EL (cell line): ENCODE measurements at regions not wholly inside any gene's neighbourhood (a gene's known extent, or its start where the extent isn't known, plus 50 kb on each side); places are given as distances from the start of the nearest gene placed in this dataset.
A peak's percentile ranks its signal among the peaks of the same experiment; 100 is the strongest.
"Not testable (repeated sequence)": the region's sequence is repeated elsewhere in the genome, so short reads cannot be mapped to it uniquely, and the experiment has no call there.

Experiments
- DNase-seq: peaks from one replicate; pipeline ENCODE4 v3.0.0-alpha.2; 2016

DNA sequence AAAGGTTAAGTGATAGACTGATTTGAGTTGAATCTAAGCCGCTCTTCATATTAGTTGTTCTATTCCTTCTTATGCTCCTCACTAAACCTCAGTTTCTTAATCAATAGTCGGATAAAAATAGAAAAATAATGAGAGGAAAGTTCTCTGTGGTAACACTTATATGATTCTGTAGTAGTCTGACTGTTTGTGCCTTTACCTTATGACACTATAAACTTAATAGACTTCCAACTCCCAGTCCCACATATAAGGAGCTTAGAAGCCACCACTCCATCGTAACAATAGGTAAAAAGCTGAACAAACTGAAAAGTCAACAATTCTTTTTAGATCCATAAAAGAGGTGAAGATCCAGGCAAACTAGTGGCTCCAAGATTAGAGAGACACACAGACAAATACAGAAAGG lies 192.3 kb downstream of the SPDYE17 start:
- DNase-seq: not testable (repeated sequence)

- not testable (repeated sequence) for DNase-seq
Measured at GRCh38 chr7:76839214-76839613, 192.9 kb downstream of the SPDYE17 start.

DNA sequence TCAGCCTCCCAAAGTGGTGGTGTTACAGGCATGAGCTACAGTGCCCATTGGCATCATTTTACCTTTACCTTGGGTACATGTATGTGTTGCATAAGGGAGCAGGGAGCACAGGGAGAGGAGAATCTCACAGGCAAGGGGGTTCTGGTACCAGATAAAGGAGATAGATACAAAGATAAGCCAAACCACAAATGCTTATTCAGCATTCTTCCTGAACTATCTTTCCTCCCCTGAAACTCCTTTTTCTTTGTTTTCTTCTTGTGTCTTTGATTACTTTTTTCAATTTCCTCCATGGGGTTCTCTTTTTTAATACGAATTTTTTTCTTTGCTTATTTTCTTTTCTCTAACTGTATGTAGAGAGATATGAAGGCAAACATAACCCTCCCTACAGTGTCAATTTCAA lies 193.8 kb downstream of the SPDYE17 start:
- not testable (repeated sequence) for DNase-seq

DNA sequence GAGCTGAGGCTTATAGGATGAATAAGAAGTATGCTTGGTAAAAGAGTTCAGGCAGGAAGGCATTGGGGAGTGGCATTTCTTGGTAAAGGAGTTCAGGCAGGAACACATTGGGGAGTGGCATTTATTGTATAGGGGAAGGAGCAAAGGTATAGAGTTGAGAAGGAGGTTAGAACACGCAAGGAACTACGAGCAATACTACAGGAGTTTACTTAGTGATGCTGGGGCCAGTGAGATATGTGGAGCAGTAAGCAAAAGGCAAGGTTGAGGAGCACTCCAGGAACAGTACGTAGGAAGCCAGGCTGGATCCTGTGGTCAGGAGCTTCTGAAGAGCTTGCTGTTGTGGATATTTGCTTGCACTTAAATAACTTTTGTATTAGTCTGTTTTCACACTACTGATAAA lies 202.2 kb upstream of the POMZP3 start:
- not testable (repeated sequence) for DNase-seq

- not testable (repeated sequence) for DNase-seq
Measured at GRCh38 chr7:76826181-76826580, 199.1 kb upstream of the POMZP3 start.

GRCh38 chr7:76809856-76810255 lies 182.8 kb upstream of the POMZP3 start:
- not testable (repeated sequence) for DNase-seq

DNA sequence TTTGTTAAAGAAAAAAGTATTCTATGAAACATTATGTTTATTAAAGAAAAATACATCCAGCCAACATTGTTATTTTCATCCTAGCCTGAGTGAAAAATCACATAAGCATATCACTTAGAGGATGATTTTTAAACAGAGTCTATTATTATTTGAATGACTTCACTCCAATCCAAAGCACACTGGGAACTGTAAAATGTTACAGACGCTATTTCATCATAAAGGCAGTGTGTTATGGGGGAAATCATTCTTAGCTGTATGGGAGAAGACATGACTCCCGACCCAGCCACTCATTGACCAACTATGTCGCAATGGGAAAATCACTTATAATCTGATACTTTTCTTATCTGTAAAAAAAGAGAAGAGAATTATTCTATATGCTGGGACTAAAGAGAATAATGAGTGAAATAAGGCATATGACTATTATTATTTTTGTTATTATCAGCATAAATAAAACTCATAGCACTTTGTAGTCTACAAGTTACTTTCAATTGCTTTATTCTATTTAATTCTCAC lies 180.6 kb upstream of the POMZP3 start:
- DNase-seq: not testable (repeated sequence)

DNA sequence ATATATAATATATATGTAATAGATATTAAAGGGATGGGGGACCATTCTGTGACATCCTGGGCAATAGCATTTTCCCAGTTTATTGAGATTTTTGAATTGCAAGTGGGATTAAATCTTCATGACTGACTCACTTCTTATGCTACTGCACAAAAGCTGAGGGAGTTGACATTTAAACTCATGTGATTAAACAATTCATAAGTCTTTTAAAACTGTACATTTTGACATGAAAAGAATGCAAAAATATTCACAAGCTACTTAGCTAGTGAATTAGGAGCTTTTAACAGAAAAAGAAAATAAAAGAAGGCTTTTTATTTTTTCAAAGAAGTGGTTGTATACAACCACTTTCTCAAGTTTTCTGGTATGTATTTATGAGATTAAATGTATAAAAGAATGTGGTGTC lies 179.4 kb upstream of the POMZP3 start:
- DNase-seq: not testable (repeated sequence)

DNA sequence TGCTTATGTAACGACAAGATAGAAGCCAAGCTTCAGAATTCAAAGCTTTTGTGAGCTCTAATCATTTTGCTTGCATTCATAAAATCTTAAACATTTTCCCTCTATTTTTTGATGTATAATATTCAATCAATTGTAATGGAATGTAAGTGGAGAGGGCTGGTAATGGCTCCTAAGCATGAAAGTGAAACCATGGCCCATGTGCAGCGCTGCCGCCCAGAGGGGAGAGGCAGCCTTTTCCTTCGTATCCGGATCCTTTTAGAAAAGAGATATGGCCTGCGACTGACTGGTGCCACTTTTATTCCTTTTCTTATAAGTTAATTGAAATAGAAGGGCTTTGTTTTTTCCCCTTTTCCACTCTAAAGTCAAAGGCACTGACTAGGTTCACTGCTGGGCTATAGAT lies 178.9 kb upstream of the POMZP3 start:
- peak; percentile 18 for DNase-seq

- DNase-seq: not testable (repeated sequence)
Measured at GRCh38 chr7:76805262-76805661, 178.2 kb upstream of the POMZP3 start.

GRCh38 chr7:76797639-76798038 lies 170.6 kb upstream of the POMZP3 start:
- not testable (repeated sequence) for DNase-seq

- not testable (repeated sequence) for DNase-seq
Measured at GRCh38 chr7:76780693-76781092, 153.6 kb upstream of the POMZP3 start.

GRCh38 chr7:76774279-76774678 lies 147.2 kb upstream of the POMZP3 start:
- DNase-seq: not testable (repeated sequence)

- DNase-seq: not testable (repeated sequence)
Measured at GRCh38 chr7:76771980-76772379, 144.9 kb upstream of the POMZP3 start.

DNA sequence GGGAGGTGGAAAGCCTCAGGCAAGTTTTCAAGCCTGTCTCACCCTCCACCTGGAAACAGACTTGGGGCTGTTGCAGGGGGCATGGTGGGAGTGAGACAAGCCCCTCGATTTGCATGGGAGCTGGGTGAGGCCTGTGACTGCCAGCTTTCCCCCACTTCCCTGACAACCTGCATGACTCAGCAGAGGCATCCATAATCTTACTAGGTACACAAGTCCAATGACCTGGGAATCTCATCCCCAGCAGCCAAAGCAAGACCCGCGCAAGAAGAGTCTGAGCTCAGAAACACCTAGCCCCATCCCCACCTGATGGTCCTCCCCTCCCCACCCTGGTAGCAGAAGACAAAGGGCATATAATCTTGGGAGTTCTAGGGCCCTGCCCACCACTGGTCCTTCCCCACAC lies 136.9 kb upstream of the POMZP3 start:
- DNase-seq: not testable (repeated sequence)

DNA sequence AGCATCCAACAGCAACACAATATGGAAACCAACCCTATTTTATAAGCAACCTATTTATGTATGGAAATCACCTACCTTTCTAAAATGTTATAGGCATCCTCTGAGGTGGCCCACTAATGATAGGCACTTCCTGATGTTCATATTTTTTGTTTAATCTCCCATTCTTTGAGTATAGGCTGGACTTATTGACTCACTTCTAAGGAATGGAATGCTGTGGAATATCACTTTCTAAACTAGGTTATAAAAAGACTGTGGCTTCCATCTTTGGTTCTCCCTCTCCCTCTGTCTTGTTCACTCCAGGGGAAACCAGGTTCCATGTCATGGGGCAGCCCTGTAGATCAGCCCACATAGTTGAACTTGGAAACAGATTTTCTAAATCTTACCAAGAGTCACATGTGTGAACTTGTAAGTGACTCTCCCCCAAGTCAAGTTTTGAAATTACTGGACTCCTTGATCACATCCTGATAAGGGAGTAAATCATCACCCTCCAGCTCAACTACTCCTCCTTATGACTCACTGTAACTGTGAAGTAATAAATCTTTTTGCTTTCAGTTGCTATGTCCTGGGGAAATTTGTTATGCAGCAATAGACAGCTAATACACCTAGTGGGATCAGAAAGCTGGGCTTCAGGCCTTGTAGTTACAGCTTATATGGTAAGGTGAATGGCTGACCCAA lies 133.6 kb upstream of the POMZP3 start:
- DNase-seq: peak; percentile 33

DNA sequence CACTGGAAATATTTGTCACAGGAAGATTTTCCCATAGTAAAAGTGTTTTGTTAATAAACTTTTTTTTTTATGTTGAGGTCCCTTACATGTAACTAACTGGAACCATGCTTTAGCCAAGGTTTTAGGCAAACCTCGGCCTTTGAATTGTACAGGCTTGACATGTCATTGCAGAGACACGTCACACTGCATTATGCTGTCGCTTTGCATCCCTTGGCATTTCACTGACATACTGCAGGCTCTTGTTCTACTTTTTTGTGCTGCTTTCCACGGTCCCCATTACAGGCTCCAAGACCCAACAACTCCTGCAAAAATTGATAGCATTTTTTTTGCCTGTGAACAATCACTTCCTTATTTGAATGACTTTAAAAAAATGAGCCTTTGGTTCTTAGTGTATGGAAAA lies 112.5 kb upstream of the POMZP3 start:
- DNase-seq: not testable (repeated sequence)

- not testable (repeated sequence) for DNase-seq
Measured at GRCh38 chr7:76736724-76737123, 109.6 kb upstream of the POMZP3 start.

GRCh38 chr7:76736091-76736490 lies 109.0 kb upstream of the POMZP3 start:
- not testable (repeated sequence) for DNase-seq

GRCh38 chr7:76735668-76736067 lies 108.6 kb upstream of the POMZP3 start:
- not testable (repeated sequence) for DNase-seq

GRCh38 chr7:76728571-76728974 lies 101.5 kb upstream of the POMZP3 start:
- DNase-seq: not testable (repeated sequence)

GRCh38 chr7:76723928-76724327 lies 96.8 kb upstream of the POMZP3 start:
- not testable (repeated sequence) for DNase-seq

DNA sequence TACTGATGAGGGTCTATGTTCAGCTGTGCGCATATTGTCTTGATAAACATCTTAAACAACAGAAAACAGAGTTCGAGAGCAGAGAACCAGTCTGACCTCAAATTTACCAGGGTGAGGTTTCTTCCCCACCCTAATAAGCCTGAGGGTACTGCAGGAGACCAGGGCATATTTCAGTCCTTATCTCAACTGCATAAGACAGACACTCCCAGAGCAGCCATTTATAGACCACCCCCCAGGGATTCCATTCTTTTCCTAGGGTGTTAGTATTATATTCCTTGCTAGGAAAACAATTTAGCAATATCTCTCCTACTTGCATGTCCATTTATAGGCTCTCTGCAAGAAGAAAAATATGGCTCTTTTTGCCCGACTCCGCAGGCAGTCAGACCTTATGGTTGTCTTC lies 89.5 kb upstream of the POMZP3 start:
- DNase-seq: not testable (repeated sequence)

GRCh38 chr7:76712926-76713325 lies 85.8 kb upstream of the POMZP3 start:
- DNase-seq: not testable (repeated sequence)

GRCh38 chr7:76711648-76712047 lies 84.6 kb upstream of the POMZP3 start:
- not testable (repeated sequence) for DNase-seq
